H1 (cell line): ENCODE measurements at regions not wholly inside any gene's neighbourhood (a gene's known extent, or its start where the extent isn't known, plus 50 kb on each side); places are given as distances from the start of the nearest gene placed in this dataset.

Source experiments
- NRF1 ChIP-seq: IDR thresholded peaks from 2 replicates; pipeline ENCODE4 v1.6.1; 2011; ENCODE audit warnings: mild to moderate bottlenecking, low read depth, low read length, improper control_type of control experiment
- TF ChIP-seq, protein P1 (sequence below): IDR thresholded peaks from 2 replicates; pipeline ENCODE4 v1.6.1; 2012; ENCODE audit warnings: inconsistent platforms

- TF ChIP-seq, protein P1, sequence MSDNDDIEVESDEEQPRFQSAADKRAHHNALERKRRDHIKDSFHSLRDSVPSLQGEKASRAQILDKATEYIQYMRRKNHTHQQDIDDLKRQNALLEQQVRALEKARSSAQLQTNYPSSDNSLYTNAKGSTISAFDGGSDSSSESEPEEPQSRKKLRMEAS, result no peak
- no peak for TF ChIP-seq NRF1
These were observed 266.2 kb downstream of the FIGN start for GRCh38 chr2:163469561-163469962.
